ENCODE measurements at regions not wholly inside any gene's neighbourhood (a gene's known extent, or its start where the extent isn't known, plus 50 kb on each side); places are given as distances from the start of the nearest gene placed in this dataset.
"Not testable (repeated sequence)": the region's sequence is repeated elsewhere in the genome, so short reads cannot be mapped to it uniquely, and the experiment has no call there.

- H3K79me2 ChIP-seq (ENCODE audit: insufficient read depth): no peaks in the 10 kb centered on the region
- WGBS, 2 experiments (ENCODE audit: low coverage in 1 of 2, low lambda C conversion rate in 2 of 2, missing lambda C conversion rate in 2 of 2): 96 to 100% methylated on average over 1 of the region's 1 CpG
- H3K9ac ChIP-seq: no peak overlapping the region
- H3K27ac ChIP-seq: no peak overlapping the region
- H4K20me1 ChIP-seq (ENCODE audit: insufficient read depth): no peaks in the 10 kb centered on the region
- no peak overlapping the region for H2AFZ ChIP-seq
- in situ Hi-C loops (cut with MboI): no loop called here
- no peak overlapping the region for H3K4me2 ChIP-seq (ENCODE audit: unreplicated experiment)
- TF ChIP-seq EZH2 (IDR thresholded peaks at IDR 0.05; ENCODE audit: insufficient read depth, poor library complexity, severe bottlenecking): no peak
- TF ChIP-seq EZH2phosphoT487 (IDR thresholded peaks at IDR 0.05; ENCODE audit: insufficient read depth, low read depth): no peak
- no peaks in the 10 kb centered on the region for H3K9me3 ChIP-seq (ENCODE audit: low read depth)
- no peak for DNase-seq
- H3K4me1 ChIP-seq (ENCODE audit: insufficient read depth): no peaks in the 10 kb centered on the region
- H3F3A ChIP-seq (ENCODE audit: insufficient read depth): no peaks in the 10 kb centered on the region
- no peak overlapping the region for H3K4me3 ChIP-seq
- no peaks in the 10 kb centered on the region for H3K9me2 ChIP-seq (ENCODE audit: insufficient read depth)
- no peaks in the 10 kb centered on the region for H3K36me3 ChIP-seq (ENCODE audit: low read depth)
- H3K27me3 ChIP-seq (replicated peaks; ENCODE audit: insufficient read depth): no peaks in the 10 kb centered on the region
These were observed 157.3 kb upstream of the CREB1 start for GRCh38 chr2:207372483-207372882.

- H3K4me2 ChIP-seq (ENCODE audit: unreplicated experiment): no peak overlapping the region
- H3K4me3 ChIP-seq: no peak overlapping the region
- H3K79me2 ChIP-seq (ENCODE audit: insufficient read depth): no peaks in the 10 kb centered on the region
- in situ Hi-C loops (cut with MboI): no loop called here
- no peaks in the 10 kb centered on the region for H3K4me1 ChIP-seq (ENCODE audit: insufficient read depth)
- WGBS, 2 experiments (ENCODE audit: low coverage in 1 of 2, low lambda C conversion rate in 2 of 2, missing lambda C conversion rate in 2 of 2): 94 to 100% methylated on average over 1 of the region's 1 CpG
- H3F3A ChIP-seq (ENCODE audit: insufficient read depth): no peaks in the 10 kb centered on the region
- no peaks in the 10 kb centered on the region for H3K9me2 ChIP-seq (ENCODE audit: insufficient read depth)
- no peaks in the 10 kb centered on the region for H3K36me3 ChIP-seq (ENCODE audit: low read depth)
- H4K20me1 ChIP-seq (ENCODE audit: insufficient read depth): no peaks in the 10 kb centered on the region
- no peaks in the 10 kb centered on the region for H3K27me3 ChIP-seq (replicated peaks; ENCODE audit: insufficient read depth)
- H3K9me3 ChIP-seq (ENCODE audit: low read depth): peaks cover 2% of the 10 kb centered on the region
- DNase-seq: no peak
- no peak overlapping the region for H3K27ac ChIP-seq
- TF ChIP-seq EZH2 (IDR thresholded peaks at IDR 0.05; ENCODE audit: insufficient read depth, poor library complexity, severe bottlenecking): no peak
- TF ChIP-seq EZH2phosphoT487 (IDR thresholded peaks at IDR 0.05; ENCODE audit: insufficient read depth, low read depth): no peak
- H3K9ac ChIP-seq: no peak overlapping the region
- H2AFZ ChIP-seq: no peak overlapping the region
These were observed 154.4 kb upstream of the CREB1 start for GRCh38 chr2:207375207-207375875.

- H3K4me2 ChIP-seq (ENCODE audit: unreplicated experiment); H3K4me3 ChIP-seq; H3K9ac ChIP-seq; H3K79me2 ChIP-seq (ENCODE audit: insufficient read depth); H3K27me3 ChIP-seq (replicated peaks; ENCODE audit: insufficient read depth); H3K36me3 ChIP-seq (ENCODE audit: low read depth); H3K27ac ChIP-seq; H4K20me1 ChIP-seq (ENCODE audit: insufficient read depth); in situ Hi-C loops (cut with MboI); H3K4me1 ChIP-seq (ENCODE audit: insufficient read depth); H3K9me2 ChIP-seq (ENCODE audit: insufficient read depth); H3K9me3 ChIP-seq (ENCODE audit: low read depth); H2AFZ ChIP-seq; H3F3A ChIP-seq (ENCODE audit: insufficient read depth): not testable (repeated sequence)
- peak; percentile 14 for DNase-seq
- 73 to 74% methylated on average over 2 of the region's 2 CpGs for WGBS, 2 experiments (ENCODE audit: low coverage in 1 of 2, low lambda C conversion rate in 2 of 2, missing lambda C conversion rate in 2 of 2)
These were observed 151.1 kb upstream of the CREB1 start for GRCh38 chr2:207378620-207379019.

- Histone ChIP-seq H3F3A (ENCODE audit: insufficient read depth) (no peaks in the 10 kb centered on the region), H3K9me2 (ENCODE audit: insufficient read depth) (no peaks in the 10 kb centered on the region), H2AFZ (no peak overlapping the region), H3K27ac (no peak overlapping the region), H3K27me3 (replicated peaks; ENCODE audit: insufficient read depth) (no peaks in the 10 kb centered on the region), H3K4me1 (ENCODE audit: insufficient read depth) (peaks cover 6% of the 10 kb centered on the region), H3K36me3 (ENCODE audit: low read depth) (no peaks in the 10 kb centered on the region), H3K4me3 (no peak overlapping the region), H3K9me3 (ENCODE audit: low read depth) (no peaks in the 10 kb centered on the region), H4K20me1 (ENCODE audit: insufficient read depth) (no peaks in the 10 kb centered on the region), H3K4me2 (ENCODE audit: unreplicated experiment) (no peak overlapping the region), H3K9ac (no peak overlapping the region), H3K79me2 (ENCODE audit: insufficient read depth) (no peaks in the 10 kb centered on the region)
- 62 to 100% methylated on average over 1 of the region's 1 CpG for whole genome bisulfite sequencing, 2 experiments (ENCODE audit: low coverage in 1 of 2, low lambda C conversion rate in 2 of 2, missing lambda C conversion rate in 2 of 2)
- no peak for DNase-seq
- in situ Hi-C loops (cut with MboI): no loop called here
- TF ChIP-seq EZH2phosphoT487 (IDR thresholded peaks at IDR 0.05; ENCODE audit: insufficient read depth, low read depth) (no peak), EZH2 (IDR thresholded peaks at IDR 0.05; ENCODE audit: insufficient read depth, poor library complexity, severe bottlenecking) (no peak)
These were observed 144.7 kb upstream of the CREB1 start for GRCh38 chr2:207385076-207385475.

GRCh38 chr2:207385903-207386302 lies 143.9 kb upstream of the CREB1 start:
- H3K27ac ChIP-seq: peak overlapping the region; percentile 65
- H3F3A ChIP-seq (ENCODE audit: insufficient read depth): no peaks in the 10 kb centered on the region
- peaks cover 6% of the 10 kb centered on the region for H3K4me1 ChIP-seq (ENCODE audit: insufficient read depth)
- H4K20me1 ChIP-seq (ENCODE audit: insufficient read depth): no peaks in the 10 kb centered on the region
- no peak overlapping the region for H3K9ac ChIP-seq
- 11 to 12% methylated on average over 1 of the region's 1 CpG for WGBS, 2 experiments (ENCODE audit: low coverage in 1 of 2, low lambda C conversion rate in 2 of 2, missing lambda C conversion rate in 2 of 2)
- in situ Hi-C loops (cut with MboI): no loop called here
- peak; percentile 87 for DNase-seq
- no peaks in the 10 kb centered on the region for H3K36me3 ChIP-seq (ENCODE audit: low read depth)
- no peak overlapping the region for H3K4me2 ChIP-seq (ENCODE audit: unreplicated experiment)
- H3K27me3 ChIP-seq (replicated peaks; ENCODE audit: insufficient read depth): no peaks in the 10 kb centered on the region
- H3K79me2 ChIP-seq (ENCODE audit: insufficient read depth): no peaks in the 10 kb centered on the region
- no peak for TF ChIP-seq EZH2phosphoT487 (IDR thresholded peaks at IDR 0.05; ENCODE audit: insufficient read depth, low read depth)
- no peak for TF ChIP-seq EZH2 (IDR thresholded peaks at IDR 0.05; ENCODE audit: insufficient read depth, poor library complexity, severe bottlenecking)
- peak overlapping the region; percentile 81 for H2AFZ ChIP-seq
- no peaks in the 10 kb centered on the region for H3K9me2 ChIP-seq (ENCODE audit: insufficient read depth)
- no peaks in the 10 kb centered on the region for H3K9me3 ChIP-seq (ENCODE audit: low read depth)
- H3K4me3 ChIP-seq: no peak overlapping the region
